HEK293 (cell line): ENCODE measurements at regions not wholly inside any gene's neighbourhood (a gene's known extent, or its start where the extent isn't known, plus 50 kb on each side); places are given as distances from the start of the nearest gene placed in this dataset.

ENCODE experiments used
- CTCF ChIA-PET: fragments of 350-600 bp; formaldehyde crosslinking; extraction: SDS; loops from one replicate; lab custom pipeline; 2021; ENCODE audit warnings: antibody characterized with exemption; lab: Yijun Ruan, JAX
- POLR2A ChIA-PET: fragments of 300-600 bp; formaldehyde crosslinking; extraction: SDS; loops from one replicate; lab custom pipeline; 2020; ENCODE audit warnings: antibody characterized with exemption, inconsistent platforms; lab: Yijun Ruan, JAX
- H3K27ac ChIP-seq: fragments of 200-500 bp; sonication (Bioruptor generic); 2 replicates; pipeline ENCODE4 v1.5.1; 2014; ENCODE audit warnings: low read depth, low read length, control low read depth, inconsistent platforms; ENCODE audit errors: extremely low read depth
- H3K36me3 ChIP-seq, 2 experiments: fragments of 200-500 bp in 1 of 2; sonication (Bioruptor generic) in 1 of 2; 1 replicate in 1 of 2; 2 replicates in 1 of 2; pipeline ENCODE4 v1.5.1; 2014 to 2017; ENCODE audit warnings: inconsistent platforms in 2 of 2, low read length in 2 of 2; ENCODE audit not compliant: control insufficient read depth in 2 of 2, insufficient read depth in 1 of 2
- H3K4me1 ChIP-seq: fragments of 200-500 bp; sonication (Bioruptor generic); 2 replicates; pipeline ENCODE4 v1.5.1; 2014; ENCODE audit warnings: mild to moderate bottlenecking, low read length, inconsistent platforms; ENCODE audit not compliant: control insufficient read depth, insufficient read depth
- H3K4me3 ChIP-seq: 2 replicates; pipeline ENCODE4 v1.5.1; 2011; ENCODE audit warnings: low read depth, mild to moderate bottlenecking, control low read depth, low read length, moderate library complexity
- H3K9me3 ChIP-seq: fragments of 200-500 bp; sonication (Bioruptor generic); 2 replicates; pipeline ENCODE4 v1.5.1; 2014; ENCODE audit warnings: low read depth, low read length, inconsistent platforms; ENCODE audit not compliant: control insufficient read depth, insufficient read depth
- GLIS1 ChIP-seq: fragments of 450-650 bp; formaldehyde crosslinking; IDR thresholded peaks from 2 replicates; pipeline ENCODE4 v1.5.1; 2016; ENCODE audit warnings: missing biosample characterization, missing genetic modification characterization
- MEIS1 ChIP-seq: sonication (generic); formaldehyde crosslinking; IDR thresholded peaks from 2 replicates; pipeline ENCODE4 v1.8.1; 2022; ENCODE audit warnings: missing genetic modification reagents, mild to moderate bottlenecking, borderline replicate concordance
- PRDM10 ChIP-seq: fragments of 450-650 bp; formaldehyde crosslinking; IDR thresholded peaks from 2 replicates; pipeline ENCODE4 v1.5.1; 2016; ENCODE audit warnings: missing biosample characterization, missing genetic modification characterization
- ZBTB17 ChIP-seq: fragments of 450-650 bp; formaldehyde crosslinking; IDR thresholded peaks from 2 replicates; pipeline ENCODE4 v1.5.1; 2016; ENCODE audit warnings: missing biosample characterization, missing genetic modification characterization
- ZIC2 ChIP-seq: fragments of 450-650 bp; formaldehyde crosslinking; IDR thresholded peaks from 2 replicates; pipeline ENCODE4 v1.5.1; 2016; ENCODE audit warnings: missing biosample characterization, missing genetic modification characterization
- ZNF10 ChIP-seq: fragments of 450-650 bp; formaldehyde crosslinking; IDR thresholded peaks from 2 replicates; pipeline ENCODE4 v1.5.1; 2017; ENCODE audit warnings: missing biosample characterization, missing genetic modification characterization
- ZNF146 ChIP-seq: fragments of 450-650 bp; formaldehyde crosslinking; IDR thresholded peaks from 2 replicates; pipeline ENCODE4 v1.5.1; 2016; ENCODE audit warnings: missing biosample characterization, missing genetic modification characterization
- ZNF266 ChIP-seq: fragments of 450-650 bp; formaldehyde crosslinking; IDR thresholded peaks from 2 replicates; pipeline ENCODE4 v1.5.1; 2016; ENCODE audit warnings: missing biosample characterization, missing genetic modification characterization, low read depth
- ZNF366 ChIP-seq: fragments of 450-650 bp; formaldehyde crosslinking; conservative IDR thresholded peaks from 2 replicates; pipeline ENCODE4 v1.5.1; 2016; ENCODE audit warnings: missing biosample characterization, missing genetic modification characterization
- ZNF521 ChIP-seq: fragments of 450-650 bp; formaldehyde crosslinking; IDR thresholded peaks from 2 replicates; pipeline ENCODE4 v1.5.1; 2017; ENCODE audit warnings: missing biosample characterization, mild to moderate bottlenecking, missing genetic modification characterization
- ZNF529 ChIP-seq: fragments of 450-650 bp; formaldehyde crosslinking; IDR thresholded peaks from 2 replicates; pipeline ENCODE4 v1.5.1; 2017; ENCODE audit warnings: missing genetic modification characterization, missing biosample characterization; ENCODE audit not compliant: insufficient replicate concordance
- ZNF555 ChIP-seq: fragments of 450-650 bp; formaldehyde crosslinking; conservative IDR thresholded peaks from 2 replicates; pipeline ENCODE4 v1.5.1; 2017; ENCODE audit warnings: missing biosample characterization, mild to moderate bottlenecking, missing genetic modification characterization, inconsistent platforms
- ZNF707 ChIP-seq: fragments of 450-650 bp; formaldehyde crosslinking; IDR thresholded peaks from 2 replicates; pipeline ENCODE4 v1.5.1; 2016; ENCODE audit warnings: missing biosample characterization, missing genetic modification characterization
- ZNF792 ChIP-seq: fragments of 450-650 bp; formaldehyde crosslinking; IDR thresholded peaks from 2 replicates; pipeline ENCODE4 v1.5.1; 2016; ENCODE audit warnings: missing biosample characterization, missing genetic modification characterization
- ZSCAN5A ChIP-seq: fragments of 450-650 bp; formaldehyde crosslinking; IDR thresholded peaks from 2 replicates; pipeline ENCODE4 v1.5.1; 2016; ENCODE audit warnings: missing biosample characterization, missing genetic modification characterization
- TF ChIP-seq, protein P1 (sequence below): fragments of 450-650 bp; formaldehyde crosslinking; IDR thresholded peaks from 2 replicates; pipeline ENCODE4 v1.5.1; 2016; ENCODE audit warnings: missing biosample characterization, missing genetic modification characterization
- TF ChIP-seq, protein P2 (sequence below): IDR thresholded peaks from 2 replicates; pipeline ENCODE4 v1.6.1; 2011; ENCODE audit warnings: mild to moderate bottlenecking, low read depth, low read length, borderline replicate concordance
- TF ChIP-seq, protein P3 (sequence below): fragments of 450-650 bp; formaldehyde crosslinking; IDR thresholded peaks from 2 replicates; pipeline ENCODE4 v1.5.1; 2016; ENCODE audit warnings: missing biosample characterization, missing genetic modification characterization

DNA sequence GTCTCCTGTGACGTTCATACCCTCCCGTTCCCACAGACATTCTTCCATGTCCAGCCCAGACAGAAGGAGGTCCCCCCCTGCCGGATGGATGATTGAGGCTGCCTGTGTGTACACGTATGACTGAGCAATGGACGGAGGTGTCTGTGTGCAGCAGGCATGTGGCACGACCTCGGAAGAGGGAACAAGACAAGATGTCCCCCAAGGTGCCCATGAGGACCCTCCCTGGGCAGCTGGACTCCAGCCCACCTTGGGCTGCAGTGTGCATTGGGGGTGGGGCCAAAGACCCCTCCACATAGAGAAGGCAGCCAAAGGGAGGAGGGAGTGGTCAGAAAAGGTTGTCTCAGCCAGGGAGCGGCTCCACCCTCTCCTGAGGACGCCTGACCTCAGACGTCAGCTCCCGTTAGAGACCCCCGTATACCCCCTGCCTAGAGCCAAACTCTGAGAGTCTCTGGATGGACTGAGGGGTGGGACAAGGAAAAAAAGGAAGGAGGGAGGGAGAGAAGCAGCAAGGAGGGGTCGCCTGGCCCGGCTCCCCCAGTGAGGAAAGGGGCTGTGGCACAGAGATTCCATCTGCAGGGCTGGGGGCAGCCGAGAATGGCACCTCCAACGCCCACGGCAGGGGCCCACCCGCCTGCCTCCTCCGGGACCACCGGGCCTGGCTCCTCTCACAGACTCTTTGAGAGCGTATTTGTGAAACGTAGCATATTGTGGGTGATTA, 92.9 kb upstream of the BHLHE23 start:
- Histone ChIP-seq H3K9me3 (no peaks in the 10 kb centered on the region), H3K4me3 (no peak overlapping the region), H3K4me1 (no peaks in the 10 kb centered on the region; the same call in 1 of the 2 replicates), H3K27ac (no peak overlapping the region)
- CTCF ChIA-PET, result no interaction called here
- TF ChIP-seq ZNF10 (tag by site-specific recombination) (no peak), ZNF792 (tag by site-specific recombination) (no peak), ZNF146 (tag by site-specific recombination) (no peak), ZNF529 (tag by site-specific recombination) (no peak), PRDM10 (tag by site-specific recombination) (no peak), GLIS1 (tag by site-specific recombination) (peak; percentile 44), ZNF707 (no peak), ZIC2 (tag by site-specific recombination) (0 out of 2 replicates have a peak, but pooled peaks have one; percentile 19), ZSCAN5A (tag by site-specific recombination) (no peak), MEIS1 (CRISPR knock-in tag) (no peak), ZNF266 (tag by site-specific recombination) (no peak), ZNF555 (tag by site-specific recombination) (no peak)
- TF ChIP-seq, protein P1, sequence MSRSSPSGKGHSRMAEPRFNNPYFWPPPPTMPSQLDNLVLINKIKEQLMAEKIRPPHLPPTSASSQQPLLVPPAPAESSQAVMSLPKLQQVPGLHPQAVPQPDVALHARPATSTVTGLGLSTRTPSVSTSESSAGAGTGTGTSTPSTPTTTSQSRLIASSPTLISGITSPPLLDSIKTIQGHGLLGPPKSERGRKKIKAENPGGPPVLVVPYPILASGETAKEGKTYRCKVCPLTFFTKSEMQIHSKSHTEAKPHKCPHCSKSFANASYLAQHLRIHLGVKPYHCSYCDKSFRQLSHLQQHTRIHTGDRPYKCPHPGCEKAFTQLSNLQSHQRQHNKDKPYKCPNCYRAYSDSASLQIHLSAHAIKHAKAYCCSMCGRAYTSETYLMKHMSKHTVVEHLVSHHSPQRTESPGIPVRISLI, result no peak
- TF ChIP-seq, protein P2, sequence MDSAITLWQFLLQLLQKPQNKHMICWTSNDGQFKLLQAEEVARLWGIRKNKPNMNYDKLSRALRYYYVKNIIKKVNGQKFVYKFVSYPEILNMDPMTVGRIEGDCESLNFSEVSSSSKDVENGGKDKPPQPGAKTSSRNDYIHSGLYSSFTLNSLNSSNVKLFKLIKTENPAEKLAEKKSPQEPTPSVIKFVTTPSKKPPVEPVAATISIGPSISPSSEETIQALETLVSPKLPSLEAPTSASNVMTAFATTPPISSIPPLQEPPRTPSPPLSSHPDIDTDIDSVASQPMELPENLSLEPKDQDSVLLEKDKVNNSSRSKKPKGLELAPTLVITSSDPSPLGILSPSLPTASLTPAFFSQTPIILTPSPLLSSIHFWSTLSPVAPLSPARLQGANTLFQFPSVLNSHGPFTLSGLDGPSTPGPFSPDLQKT, result no peak
- TF ChIP-seq, all 188 proteins: peak for 2
- H3K36me3 ChIP-seq, result no peaks in the 10 kb centered on the region
- POLR2A ChIA-PET, result no interaction called here

GRCh38 chr20:63098195-63098810, 91.5 kb upstream of the BHLHE23 start:
- ChIA-PET CTCF (no interaction called here), POLR2A (no interaction called here)

More at GRCh38 chr20:63098195-63098810, 91.5 kb upstream of the BHLHE23 start:
- no peaks in the 10 kb centered on the region for H3K9me3 ChIP-seq
- no peaks in the 10 kb centered on the region for H3K36me3 ChIP-seq
- H3K27ac ChIP-seq, result no peak overlapping the region
- no peaks in the 10 kb centered on the region; the same call in 1 of the 2 replicates for H3K4me1 ChIP-seq
- TF ChIP-seq ZNF521 (tag by site-specific recombination) (no peak), ZNF366 (tag by site-specific recombination) (peak; percentile 82), ZBTB17 (tag by site-specific recombination) (peak; percentile 88)
- TF ChIP-seq, protein P3, sequence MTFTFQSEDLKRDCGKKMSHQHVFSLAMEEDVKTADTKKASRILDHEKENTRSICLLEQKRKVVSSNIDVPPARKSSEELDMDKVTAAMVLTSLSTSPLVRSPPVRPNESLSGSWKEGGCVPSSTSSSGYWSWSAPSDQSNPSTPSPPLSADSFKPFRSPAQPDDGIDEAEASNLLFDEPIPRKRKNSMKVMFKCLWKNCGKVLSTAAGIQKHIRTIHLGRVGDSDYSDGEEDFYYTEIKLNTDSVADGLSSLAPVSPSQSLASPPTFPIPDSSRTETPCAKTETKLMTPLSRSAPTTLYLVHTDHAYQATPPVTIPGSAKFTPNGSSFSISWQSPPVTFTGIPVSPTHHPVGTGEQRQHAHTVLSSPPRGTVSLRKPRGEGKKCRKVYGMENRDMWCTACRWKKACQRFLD (tag by site-specific recombination), result no peak
- H3K4me3 ChIP-seq, result no peak overlapping the region
